ENCODE measurements at regions not wholly inside any gene's neighbourhood (a gene's known extent, or its start where the extent isn't known, plus 50 kb on each side); places are given as distances from the start of the nearest gene placed in this dataset.

DNA sequence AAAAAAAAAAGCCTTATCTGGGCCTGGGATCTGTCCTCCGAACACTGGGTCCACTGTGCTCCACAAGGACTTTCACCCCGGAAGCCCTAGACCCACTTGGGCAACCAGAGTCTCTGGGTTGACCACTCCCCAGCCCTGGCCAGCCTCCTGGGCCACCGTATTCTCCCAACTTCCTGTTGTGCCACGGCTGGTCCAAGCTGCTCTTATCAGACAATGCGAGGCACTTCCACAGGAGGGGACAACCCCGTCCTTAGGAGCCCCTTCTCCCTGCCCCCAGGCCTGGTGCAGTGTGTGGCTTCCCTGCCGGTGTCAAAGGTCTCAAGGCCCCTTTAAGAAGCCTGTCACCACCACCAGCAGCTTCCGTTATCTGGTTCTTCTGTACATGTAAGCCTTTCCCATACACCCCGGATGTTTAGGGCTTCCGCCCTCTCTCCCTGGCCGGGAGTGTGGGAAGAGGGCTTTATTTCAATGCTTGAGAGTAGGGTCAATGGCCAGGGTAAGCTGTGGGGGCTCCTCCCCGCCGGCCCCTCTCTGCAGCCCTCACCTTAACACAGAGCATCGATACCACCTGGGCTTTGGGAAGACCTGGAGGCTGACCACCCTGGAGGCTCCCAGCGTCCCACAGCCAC is 313.0 kb downstream of the SEC14L1 start:
- no peak overlapping the region for H3K27ac ChIP-seq
- H3K36me3 ChIP-seq: no peaks in the 10 kb centered on the region
- no peak for TF ChIP-seq EP300 (IDR thresholded peaks at IDR 0.05)
- no peak for TF ChIP-seq POLR2A (IDR thresholded peaks at IDR 0.05)
- TF ChIP-seq, protein P1, sequence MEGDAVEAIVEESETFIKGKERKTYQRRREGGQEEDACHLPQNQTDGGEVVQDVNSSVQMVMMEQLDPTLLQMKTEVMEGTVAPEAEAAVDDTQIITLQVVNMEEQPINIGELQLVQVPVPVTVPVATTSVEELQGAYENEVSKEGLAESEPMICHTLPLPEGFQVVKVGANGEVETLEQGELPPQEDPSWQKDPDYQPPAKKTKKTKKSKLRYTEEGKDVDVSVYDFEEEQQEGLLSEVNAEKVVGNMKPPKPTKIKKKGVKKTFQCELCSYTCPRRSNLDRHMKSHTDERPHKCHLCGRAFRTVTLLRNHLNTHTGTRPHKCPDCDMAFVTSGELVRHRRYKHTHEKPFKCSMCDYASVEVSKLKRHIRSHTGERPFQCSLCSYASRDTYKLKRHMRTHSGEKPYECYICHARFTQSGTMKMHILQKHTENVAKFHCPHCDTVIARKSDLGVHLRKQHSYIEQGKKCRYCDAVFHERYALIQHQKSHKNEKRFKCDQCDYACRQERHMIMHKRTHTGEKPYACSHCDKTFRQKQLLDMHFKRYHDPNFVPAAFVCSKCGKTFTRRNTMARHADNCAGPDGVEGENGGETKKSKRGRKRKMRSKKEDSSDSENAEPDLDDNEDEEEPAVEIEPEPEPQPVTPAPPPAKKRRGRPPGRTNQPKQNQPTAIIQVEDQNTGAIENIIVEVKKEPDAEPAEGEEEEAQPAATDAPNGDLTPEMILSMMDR (IDR thresholded peaks at IDR 0.05): no peak
- no peak for DNase-seq
- no peak overlapping the region for H3K4me3 ChIP-seq
- H3K27me3 ChIP-seq: no peaks in the 10 kb centered on the region
- H3K9me3 ChIP-seq: no peaks in the 10 kb centered on the region
- intact Hi-C loops (cut with DNase I): no loop called here
- H3K4me1 ChIP-seq (ENCODE audit: insufficient read depth): peaks cover 19% of the 10 kb centered on the region
- WGBS, 3 donors: 67 to 76% (median 74%) methylated on average over 15 of the region's 15 CpGs

DNA sequence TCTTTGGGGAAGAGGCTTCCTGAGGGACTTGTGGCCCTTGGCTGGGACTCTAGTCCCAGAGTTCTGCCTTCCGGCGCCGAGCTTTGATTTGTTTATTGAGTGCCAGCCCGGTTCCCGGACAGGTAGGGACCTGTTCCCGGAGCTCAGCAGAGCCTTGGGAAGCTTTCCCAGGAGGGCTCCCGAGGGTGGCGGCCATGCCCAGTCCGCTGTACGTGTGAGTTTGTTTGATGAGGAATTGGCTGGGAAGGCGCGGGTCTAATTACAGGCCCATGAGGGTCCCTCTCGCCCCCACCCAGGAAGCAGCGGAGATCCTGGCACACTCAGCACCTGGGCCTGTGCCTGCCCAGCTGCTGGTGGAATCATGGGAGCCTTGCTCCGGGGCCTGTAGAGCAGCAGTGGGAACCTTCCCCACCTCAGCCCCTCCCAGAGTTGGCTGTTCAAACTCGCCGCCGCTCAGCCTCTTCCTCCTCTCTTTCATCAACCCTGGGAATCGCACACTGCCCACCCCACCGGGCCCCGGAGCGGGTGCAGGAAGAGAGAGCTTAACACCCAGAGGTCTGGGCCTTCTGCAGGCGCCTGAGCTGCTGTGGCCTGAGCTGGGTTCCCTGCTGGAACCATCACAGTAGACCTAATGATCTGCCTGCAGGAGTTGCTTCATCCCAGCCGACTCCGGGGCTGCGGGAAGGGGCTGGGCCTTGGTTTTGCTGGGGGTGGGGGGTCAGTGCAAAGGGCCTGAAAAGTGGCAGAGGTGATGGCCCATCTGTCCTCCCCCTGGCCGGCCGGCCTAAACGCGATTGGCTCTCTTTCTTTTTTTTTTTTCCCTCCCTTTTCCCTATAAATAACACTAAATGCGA is 313.7 kb downstream of the SEC14L1 start:
- 71 to 80% (median 79%) methylated on average over 27 to 31 of the region's 31 CpGs for WGBS, 3 donors
- no peak for DNase-seq
- no peak overlapping the region for H3K27ac ChIP-seq
- no peak for TF ChIP-seq EP300 (IDR thresholded peaks at IDR 0.05)
- TF ChIP-seq, protein P1 (IDR thresholded peaks at IDR 0.05): no peak
- no peak for TF ChIP-seq POLR2A (IDR thresholded peaks at IDR 0.05)
- no peaks in the 10 kb centered on the region for H3K9me3 ChIP-seq
- H3K4me1 ChIP-seq (ENCODE audit: insufficient read depth): peaks cover 19% of the 10 kb centered on the region
- no peaks in the 10 kb centered on the region for H3K36me3 ChIP-seq
- intact Hi-C loops (cut with DNase I): no loop called here
- no peak overlapping the region for H3K4me3 ChIP-seq
- H3K27me3 ChIP-seq: no peaks in the 10 kb centered on the region

DNA sequence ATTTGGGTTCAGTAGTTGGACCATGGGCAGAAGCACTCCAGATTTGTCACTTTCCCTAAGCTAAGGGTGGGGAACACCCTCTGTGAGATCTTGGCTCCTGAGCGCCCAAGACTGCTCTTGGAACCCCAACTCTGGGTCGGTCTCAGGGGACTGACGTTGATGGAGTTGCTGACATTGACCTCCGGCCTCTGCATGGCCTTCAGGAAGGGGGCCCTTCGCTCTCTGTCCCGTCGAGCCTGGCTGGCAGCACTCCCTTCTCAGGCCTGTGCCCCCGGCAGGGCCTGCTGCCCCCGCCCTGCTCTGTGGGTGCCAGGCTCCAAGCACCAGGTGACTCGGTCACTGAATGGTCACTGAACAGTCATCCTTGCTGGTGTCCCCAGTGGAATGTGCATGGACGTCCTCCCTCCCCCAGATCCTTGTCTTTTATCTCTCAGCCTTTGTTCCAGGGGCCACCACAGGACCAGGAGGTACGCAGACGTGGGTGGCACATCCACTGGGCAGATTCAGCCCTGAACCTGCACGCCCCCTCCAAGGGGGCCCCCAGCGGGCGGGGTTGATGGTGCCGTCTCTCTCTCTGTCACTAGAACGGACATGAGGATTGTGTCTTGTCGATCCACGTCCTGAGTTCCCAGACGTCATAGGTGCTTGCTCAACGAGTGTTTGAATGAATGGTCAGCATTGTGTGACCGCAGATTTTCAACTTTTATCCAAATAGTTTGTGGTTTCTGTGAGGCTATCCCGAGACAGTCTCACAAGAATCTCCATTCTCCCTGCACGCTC is 314.5 kb downstream of the SEC14L1 start:
- Histone ChIP-seq H3K9me3 (no peaks in the 10 kb centered on the region), H3K4me3 (no peak overlapping the region), H3K36me3 (no peaks in the 10 kb centered on the region), H3K27ac (no peak overlapping the region), H3K27me3 (no peaks in the 10 kb centered on the region), H3K4me1 (ENCODE audit: insufficient read depth) (peaks cover 13% of the 10 kb centered on the region)
- intact Hi-C loops (cut with DNase I): no loop called here
- no peak for TF ChIP-seq POLR2A (IDR thresholded peaks at IDR 0.05)
- TF ChIP-seq, protein P1 (IDR thresholded peaks at IDR 0.05): no peak
- TF ChIP-seq EP300 (IDR thresholded peaks at IDR 0.05): no peak
- no peak for DNase-seq
- 76 to 80% (median 78%) methylated on average over 25 of the region's 25 CpGs for WGBS, 3 donors

DNA sequence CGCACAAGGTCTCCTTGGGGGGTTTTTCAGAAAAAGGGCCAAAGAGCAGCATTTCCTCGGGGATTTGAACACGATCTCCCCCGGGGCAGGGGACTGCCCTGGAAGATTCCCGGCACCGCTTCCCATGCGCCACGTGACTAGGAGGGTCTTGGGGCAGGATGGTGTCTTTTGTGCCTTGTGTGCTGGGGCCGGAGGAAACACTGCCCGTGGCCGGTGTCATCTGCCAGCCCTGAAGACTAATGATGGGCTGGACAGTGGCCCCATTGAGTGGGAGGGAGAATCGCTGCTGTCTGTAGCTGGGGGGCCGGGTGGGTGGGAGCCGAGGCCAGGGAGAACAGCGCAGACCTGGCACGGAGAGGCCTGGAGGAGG is 315.1 kb downstream of the SEC14L1 start:
- no peak for DNase-seq
- Histone ChIP-seq H3K27me3 (no peaks in the 10 kb centered on the region), H3K36me3 (no peaks in the 10 kb centered on the region), H3K9me3 (no peaks in the 10 kb centered on the region), H3K4me3 (no peak overlapping the region), H3K4me1 (ENCODE audit: insufficient read depth) (peaks cover 7% of the 10 kb centered on the region), H3K27ac (no peak overlapping the region)
- intact Hi-C loops (cut with DNase I): no loop called here
- WGBS, 3 donors: 78 to 86% (median 80%) methylated on average over 16 of the region's 16 CpGs
- TF ChIP-seq, protein P1 (IDR thresholded peaks at IDR 0.05): no peak
- TF ChIP-seq POLR2A (IDR thresholded peaks at IDR 0.05) (no peak), EP300 (IDR thresholded peaks at IDR 0.05) (no peak)
